ENCODE measurements at regions not wholly inside any gene's neighbourhood (a gene's known extent, or its start where the extent isn't known, plus 50 kb on each side); places are given as distances from the start of the nearest gene placed in this dataset.

DNA sequence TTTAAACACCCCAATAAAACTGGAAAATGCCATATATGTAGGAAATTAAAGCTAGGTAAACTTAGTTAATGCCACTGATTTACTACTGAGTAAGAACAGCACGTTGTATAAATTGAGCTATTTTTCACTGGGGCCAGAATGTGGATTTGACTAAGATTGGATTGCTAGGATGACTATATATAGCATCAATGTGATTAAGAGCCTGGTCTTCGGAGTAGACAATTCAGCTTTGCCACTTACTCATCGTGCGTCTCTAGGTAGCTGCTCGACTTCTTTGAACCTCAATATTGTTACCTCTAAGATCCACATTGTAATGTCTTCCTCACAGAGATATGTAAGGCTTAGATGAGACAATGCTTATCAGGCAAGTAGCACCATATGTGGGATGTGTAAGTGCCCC lies 462.5 kb downstream of the KLF12 start:
- H4K20me1 ChIP-seq (ENCODE audit: insufficient read depth, low read length): no peaks in the 10 kb centered on the region
- dilution Hi-C loops (cut with HindIII; ENCODE audit: low sequenced_read_pairs, unreplicated experiment): no loop called here
- no TSS peak for BruUV-seq (replicated peaks)
- H2AFZ ChIP-seq (replicated peaks; ENCODE audit: low read length, poor library complexity): no peak overlapping the region
- ChIA-PET CTCF (interaction anchor here (0.7 kb wide), 1 partner anchor 10 kb away, joined by 3 read pairs; no protein-coding TSS in a partner anchor), POLR2A (ENCODE audit: unreplicated experiment) (no interaction called here)
- no peak overlapping the region for H3K56ac ChIP-seq (ENCODE audit: extremely low read depth, insufficient read depth, low read length)
- no peaks in the 10 kb centered on the region for H3K9me3 ChIP-seq (ENCODE audit: control insufficient read depth, insufficient read depth, low read length)
- H2BK5ac ChIP-seq (ENCODE audit: low read depth, low read length, poor library complexity, severe bottlenecking): no peak overlapping the region
- H3K27me3 ChIP-seq (ENCODE audit: control insufficient read depth, insufficient read depth, low read length): no peaks in the 10 kb centered on the region
- no peak overlapping the region for H2AK5ac ChIP-seq (ENCODE audit: low read depth, low read length)
- no peak for ATAC-seq (ENCODE audit: low read depth)
- TF ChIP-seq, protein P1, sequence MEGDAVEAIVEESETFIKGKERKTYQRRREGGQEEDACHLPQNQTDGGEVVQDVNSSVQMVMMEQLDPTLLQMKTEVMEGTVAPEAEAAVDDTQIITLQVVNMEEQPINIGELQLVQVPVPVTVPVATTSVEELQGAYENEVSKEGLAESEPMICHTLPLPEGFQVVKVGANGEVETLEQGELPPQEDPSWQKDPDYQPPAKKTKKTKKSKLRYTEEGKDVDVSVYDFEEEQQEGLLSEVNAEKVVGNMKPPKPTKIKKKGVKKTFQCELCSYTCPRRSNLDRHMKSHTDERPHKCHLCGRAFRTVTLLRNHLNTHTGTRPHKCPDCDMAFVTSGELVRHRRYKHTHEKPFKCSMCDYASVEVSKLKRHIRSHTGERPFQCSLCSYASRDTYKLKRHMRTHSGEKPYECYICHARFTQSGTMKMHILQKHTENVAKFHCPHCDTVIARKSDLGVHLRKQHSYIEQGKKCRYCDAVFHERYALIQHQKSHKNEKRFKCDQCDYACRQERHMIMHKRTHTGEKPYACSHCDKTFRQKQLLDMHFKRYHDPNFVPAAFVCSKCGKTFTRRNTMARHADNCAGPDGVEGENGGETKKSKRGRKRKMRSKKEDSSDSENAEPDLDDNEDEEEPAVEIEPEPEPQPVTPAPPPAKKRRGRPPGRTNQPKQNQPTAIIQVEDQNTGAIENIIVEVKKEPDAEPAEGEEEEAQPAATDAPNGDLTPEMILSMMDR (conservative IDR thresholded peaks at IDR 0.05; ENCODE audit: low read depth, low read length): no peak
- no peak for TF ChIP-seq RAD21 (IDR thresholded peaks at IDR 0.05; ENCODE audit: low read length)
- no peak for TF ChIP-seq POLR2A (IDR thresholded peaks at IDR 0.05; ENCODE audit: low read depth, low read length)
- no peak for TF ChIP-seq MXI1 (IDR thresholded peaks at IDR 0.05; ENCODE audit: borderline replicate concordance, low read depth, low read length)
- TF ChIP-seq, protein P2, sequence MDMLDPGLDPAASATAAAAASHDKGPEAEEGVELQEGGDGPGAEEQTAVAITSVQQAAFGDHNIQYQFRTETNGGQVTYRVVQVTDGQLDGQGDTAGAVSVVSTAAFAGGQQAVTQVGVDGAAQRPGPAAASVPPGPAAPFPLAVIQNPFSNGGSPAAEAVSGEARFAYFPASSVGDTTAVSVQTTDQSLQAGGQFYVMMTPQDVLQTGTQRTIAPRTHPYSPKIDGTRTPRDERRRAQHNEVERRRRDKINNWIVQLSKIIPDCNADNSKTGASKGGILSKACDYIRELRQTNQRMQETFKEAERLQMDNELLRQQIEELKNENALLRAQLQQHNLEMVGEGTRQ (IDR thresholded peaks at IDR 0.05; ENCODE audit: low read depth, low read length): no peak
- TF ChIP-seq NFE2L2 (IDR thresholded peaks at IDR 0.05; ENCODE audit: low read depth, low read length): no peak
- no peak for TF ChIP-seq CHD1 (IDR thresholded peaks at IDR 0.05; ENCODE audit: low read depth, low read length)
- TF ChIP-seq RCOR1 (IDR thresholded peaks at IDR 0.05; ENCODE audit: insufficient replicate concordance, low read length): no peak
- no peak overlapping the region for H4K91ac ChIP-seq (ENCODE audit: insufficient read depth, low read depth, low read length)
- H2BK15ac ChIP-seq (ENCODE audit: low read depth, low read length): no peak overlapping the region; the same call in 2 of the 3 replicates
- intact Hi-C loops (cut with micrococcal nuclease): no loop called here
- H4K5ac ChIP-seq (ENCODE audit: low read depth, low read length): no peak overlapping the region
- no peak overlapping the region for H3K4me3 ChIP-seq (ENCODE audit: insufficient read depth, low read depth, low read length)
- no peak for DNase-seq
- in situ Hi-C loops (cut with MboI; ENCODE audit: low sequenced_read_pairs): no loop called here
- H3K9me1 ChIP-seq (ENCODE audit: insufficient read depth, low read length): peaks cover 3% of the 10 kb centered on the region; the same call in 1 of the 2 replicates
- WGBS, 2 experiments (ENCODE audit: extremely low coverage in 2 of 2, insufficient read length in 1 of 2): no CpG with 5 or more reads among the region's 5 CpGs
- no peak overlapping the region for H3K23ac ChIP-seq (ENCODE audit: low read depth, low read length)
- H3K4me2 ChIP-seq (ENCODE audit: low read depth, low read length): no peak overlapping the region
- H2AK9ac ChIP-seq (replicated peaks; ENCODE audit: low read depth, low read length, poor library complexity): no peak overlapping the region
- H3K27ac ChIP-seq (ENCODE audit: insufficient read depth, low read length): no peak overlapping the region
- H3K4ac ChIP-seq (ENCODE audit: low read depth, low read length): no peak overlapping the region
- H2BK120ac ChIP-seq (ENCODE audit: low read depth, low read length): no peak overlapping the region
- no peak overlapping the region for H2BK20ac ChIP-seq (ENCODE audit: low read depth, low read length)
- H3K18ac ChIP-seq (ENCODE audit: low read depth, low read length): no peak overlapping the region
- peaks cover 3% of the 10 kb centered on the region; the same call in 1 of the 2 replicates for H3K4me1 ChIP-seq (ENCODE audit: control insufficient read depth, insufficient read depth, low read length)
- H3K36me3 ChIP-seq (ENCODE audit: control insufficient read depth, insufficient read depth, low read length): no peaks in the 10 kb centered on the region
- H3K14ac ChIP-seq (replicated peaks; ENCODE audit: low read depth, low read length): no peak overlapping the region
- H4K8ac ChIP-seq (ENCODE audit: low read depth in 2 of 2, low read length in 2 of 2): no peak overlapping the region
- H3K9ac ChIP-seq (ENCODE audit: low read depth, low read length): no peak overlapping the region
- no peaks in the 10 kb centered on the region for H3K79me1 ChIP-seq (ENCODE audit: low read depth in 1 of 2, low read length in 2 of 2)
